Left lung (tissue), 4 donors: ENCODE measurements at regions not wholly inside any gene's neighbourhood (a gene's known extent, or its start where the extent isn't known, plus 50 kb on each side); places are given as distances from the start of the nearest gene placed in this dataset.

ENCODE experiments used
- ATAC-seq: fragments of 200-7000 bp; cut with Tn5 transposase; one replicate; pipeline ENCODE4 v1.9.1; 2020; ENCODE audit warnings: moderate library complexity
- DNase-seq, 4 donors: peaks; one replicate each; pipeline ENCODE4 v3.0.0-alpha.2; 2013 to 2020
- H3K27ac ChIP-seq, 2 donors: fragments of 200-600 bp; sonication (generic) in 1 of 2; one replicate each; pipeline versions ENCODE4 v1.5.0 to v1.8.0; 2020 to 2021
- H3K27me3 ChIP-seq, 2 donors: fragments of 200-600 bp; sonication (generic) in 1 of 2; one replicate each; pipeline versions ENCODE4 v1.5.0 to v1.8.0; 2020 to 2021
- H3K36me3 ChIP-seq, 2 donors: fragments of 200-600 bp; sonication (generic) in 1 of 2; one replicate each; pipeline versions ENCODE4 v1.5.0 to v1.8.0; 2020 to 2021
- H3K4me1 ChIP-seq, 2 donors: fragments of 200-600 bp; one replicate each; pipeline ENCODE4 v1.8.0; 2021
- H3K4me3 ChIP-seq, 2 donors: fragments of 200-600 bp; sonication (generic) in 1 of 2; one replicate each; pipeline versions ENCODE4 v1.5.0 to v1.8.0; 2020 to 2021; ENCODE audit warnings: mild to moderate bottlenecking in 1 of 2
- H3K9me3 ChIP-seq, 2 donors: fragments of 200-600 bp; sonication (generic) in 1 of 2; one replicate each; pipeline versions ENCODE4 v1.5.0 to v1.8.0; 2020 to 2021
- intact Hi-C, 2 donors: fragments of 100-400 bp; cut with DNase I; formaldehyde crosslinking; loops; one replicate each; pipeline versions ENCODE4 v1.11.2 to v1.14.2; 2022
- TF ChIP-seq, protein P1 (sequence below), 2 donors: fragments of 200-600 bp; sonication (generic) in 1 of 2; IDR thresholded peaks; one replicate each; pipeline versions ENCODE4 v1.5.0 to v1.8.0; 2021; ENCODE audit warnings: antibody characterized with exemption in 2 of 2
- donor health status: DM: no; HTN: yes; CAD: no.
- donor health status: DM: no; HTN: no; CAD: no.

DNA sequence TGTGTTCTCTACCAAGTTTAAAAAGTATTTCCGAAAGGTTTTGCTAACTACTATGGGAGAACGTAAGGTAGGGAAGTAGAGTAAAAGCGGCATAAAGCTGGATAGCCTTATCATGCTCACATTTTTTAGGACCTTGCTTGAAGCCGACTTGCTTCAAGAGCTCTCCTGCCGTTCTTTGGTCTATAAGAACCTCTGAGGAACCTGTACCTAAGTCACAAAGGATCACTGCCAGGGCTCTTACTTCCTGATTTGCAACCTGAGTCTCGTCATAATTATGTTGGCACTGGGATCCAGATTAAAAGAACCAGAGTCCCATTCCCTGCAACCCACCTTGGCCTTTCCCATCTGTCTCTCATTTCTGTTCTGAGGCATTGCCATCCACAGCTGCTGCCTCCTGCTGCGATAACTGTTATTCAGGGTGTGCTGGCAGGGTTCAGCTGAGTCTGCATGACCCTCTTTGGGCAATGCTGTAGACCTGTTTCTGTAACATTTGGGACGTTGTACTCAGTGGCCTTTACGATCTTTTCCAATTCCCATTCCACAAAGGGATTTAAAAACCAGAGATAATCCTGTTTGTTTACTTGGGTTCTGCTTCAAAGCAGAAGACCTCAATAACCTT is 131.0 kb upstream of the UMPS start:
- intact Hi-C loops: no loop called here
- H3K4me3 ChIP-seq: no peak overlapping the region
- ATAC-seq (peak; percentile 82), DNase-seq (no peak)
- TF ChIP-seq, protein P1, sequence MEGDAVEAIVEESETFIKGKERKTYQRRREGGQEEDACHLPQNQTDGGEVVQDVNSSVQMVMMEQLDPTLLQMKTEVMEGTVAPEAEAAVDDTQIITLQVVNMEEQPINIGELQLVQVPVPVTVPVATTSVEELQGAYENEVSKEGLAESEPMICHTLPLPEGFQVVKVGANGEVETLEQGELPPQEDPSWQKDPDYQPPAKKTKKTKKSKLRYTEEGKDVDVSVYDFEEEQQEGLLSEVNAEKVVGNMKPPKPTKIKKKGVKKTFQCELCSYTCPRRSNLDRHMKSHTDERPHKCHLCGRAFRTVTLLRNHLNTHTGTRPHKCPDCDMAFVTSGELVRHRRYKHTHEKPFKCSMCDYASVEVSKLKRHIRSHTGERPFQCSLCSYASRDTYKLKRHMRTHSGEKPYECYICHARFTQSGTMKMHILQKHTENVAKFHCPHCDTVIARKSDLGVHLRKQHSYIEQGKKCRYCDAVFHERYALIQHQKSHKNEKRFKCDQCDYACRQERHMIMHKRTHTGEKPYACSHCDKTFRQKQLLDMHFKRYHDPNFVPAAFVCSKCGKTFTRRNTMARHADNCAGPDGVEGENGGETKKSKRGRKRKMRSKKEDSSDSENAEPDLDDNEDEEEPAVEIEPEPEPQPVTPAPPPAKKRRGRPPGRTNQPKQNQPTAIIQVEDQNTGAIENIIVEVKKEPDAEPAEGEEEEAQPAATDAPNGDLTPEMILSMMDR (IDR thresholded peaks at IDR 0.05): no peak
- no peaks in the 10 kb centered on the region for H3K9me3 ChIP-seq
- no peaks in the 10 kb centered on the region for H3K36me3 ChIP-seq
- H3K4me1 ChIP-seq: no peaks in the 10 kb centered on the region
- H3K27ac ChIP-seq: no peak overlapping the region
- no peaks in the 10 kb centered on the region for H3K27me3 ChIP-seq

DNA sequence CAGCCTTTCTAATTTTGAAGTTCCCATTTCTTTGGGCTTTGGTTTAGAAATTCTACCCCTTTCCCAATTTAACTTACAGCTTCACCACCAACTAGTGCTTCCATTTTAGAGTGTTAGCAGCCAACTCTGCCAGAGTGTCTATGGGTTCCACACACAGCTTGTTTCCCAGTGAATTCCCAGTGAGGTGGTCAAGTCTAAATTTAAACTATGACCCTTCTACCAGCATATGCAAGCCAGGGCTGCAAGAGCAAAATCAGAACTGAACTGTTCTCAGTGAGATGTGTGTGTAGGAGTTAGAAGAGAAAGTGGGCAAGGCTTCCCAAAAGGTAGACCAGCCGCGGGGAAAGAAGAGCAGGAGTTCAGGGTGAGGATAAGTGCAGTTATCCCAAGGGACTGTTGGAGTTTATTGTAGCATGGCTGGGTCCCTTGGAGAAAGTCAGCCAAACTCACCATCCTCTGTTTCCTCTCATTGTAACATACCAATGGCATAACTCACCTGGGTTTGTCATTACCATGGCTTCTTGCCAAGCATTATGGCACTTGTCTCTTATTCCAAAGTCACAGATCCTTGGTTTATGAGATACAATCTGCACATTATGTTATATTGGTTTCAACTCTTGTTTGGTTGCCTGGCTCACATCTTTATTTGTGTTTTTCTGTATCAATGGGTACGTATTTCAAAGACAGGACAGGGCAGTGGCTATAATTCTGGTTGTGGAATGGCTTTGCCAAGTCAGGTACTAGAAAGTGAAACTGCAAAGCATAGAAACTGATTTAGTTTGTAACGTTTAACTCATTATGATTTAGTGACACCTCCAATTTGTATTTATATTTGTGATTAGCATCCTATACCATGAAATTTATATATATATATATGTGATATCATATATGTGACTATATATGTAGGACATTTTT is 130.2 kb upstream of the UMPS start:
- no peak overlapping the region for H3K4me3 ChIP-seq
- H3K9me3 ChIP-seq: no peaks in the 10 kb centered on the region
- no peak overlapping the region for H3K27ac ChIP-seq
- DNase-seq (no peak), ATAC-seq (peak; percentile 63)
- no peaks in the 10 kb centered on the region for H3K4me1 ChIP-seq
- intact Hi-C loops: no loop called here
- TF ChIP-seq, protein P1 (IDR thresholded peaks at IDR 0.05): no peak
- H3K27me3 ChIP-seq: no peaks in the 10 kb centered on the region
- H3K36me3 ChIP-seq: no peaks in the 10 kb centered on the region

DNA sequence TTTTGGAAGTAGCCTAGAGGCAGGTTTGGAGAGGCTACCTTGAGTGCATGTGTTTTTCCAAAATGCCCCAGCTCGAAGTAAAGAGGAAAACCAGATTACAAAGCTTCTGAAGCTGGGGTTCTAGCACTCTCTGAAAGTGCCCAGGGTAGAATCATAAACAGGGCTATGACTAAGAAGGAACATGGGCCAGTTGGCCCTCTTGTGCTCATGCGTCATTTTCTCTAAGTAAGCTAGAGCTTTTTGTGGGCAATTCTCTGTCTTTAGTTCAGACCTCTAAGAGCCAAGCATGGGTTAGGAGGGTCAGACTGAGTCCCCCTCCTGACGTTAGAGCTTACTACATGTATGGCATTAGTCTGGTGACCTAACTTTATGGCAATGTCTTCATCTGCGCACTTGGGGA is 129.5 kb upstream of the UMPS start:
- ATAC-seq (no peak), DNase-seq (no peak)
- Histone ChIP-seq H3K27ac (no peak overlapping the region), H3K4me3 (no peak overlapping the region), H3K4me1 (no peaks in the 10 kb centered on the region), H3K9me3 (no peaks in the 10 kb centered on the region), H3K27me3 (no peaks in the 10 kb centered on the region), H3K36me3 (no peaks in the 10 kb centered on the region)
- TF ChIP-seq, protein P1 (IDR thresholded peaks at IDR 0.05): no peak
- intact Hi-C loops: no loop called here

- Histone ChIP-seq H3K9me3 (no peaks in the 10 kb centered on the region), H3K27me3 (no peaks in the 10 kb centered on the region), H3K4me3 (no peak overlapping the region), H3K4me1 (no peaks in the 10 kb centered on the region), H3K27ac (no peak overlapping the region), H3K36me3 (no peaks in the 10 kb centered on the region)
- DNase-seq (no peak), ATAC-seq (no peak)
- intact Hi-C loops: no loop called here
- TF ChIP-seq, protein P1 (IDR thresholded peaks at IDR 0.05): no peak
Observed at GRCh38 chr3:124601190-124601589, 129.1 kb upstream of the UMPS start.

DNA sequence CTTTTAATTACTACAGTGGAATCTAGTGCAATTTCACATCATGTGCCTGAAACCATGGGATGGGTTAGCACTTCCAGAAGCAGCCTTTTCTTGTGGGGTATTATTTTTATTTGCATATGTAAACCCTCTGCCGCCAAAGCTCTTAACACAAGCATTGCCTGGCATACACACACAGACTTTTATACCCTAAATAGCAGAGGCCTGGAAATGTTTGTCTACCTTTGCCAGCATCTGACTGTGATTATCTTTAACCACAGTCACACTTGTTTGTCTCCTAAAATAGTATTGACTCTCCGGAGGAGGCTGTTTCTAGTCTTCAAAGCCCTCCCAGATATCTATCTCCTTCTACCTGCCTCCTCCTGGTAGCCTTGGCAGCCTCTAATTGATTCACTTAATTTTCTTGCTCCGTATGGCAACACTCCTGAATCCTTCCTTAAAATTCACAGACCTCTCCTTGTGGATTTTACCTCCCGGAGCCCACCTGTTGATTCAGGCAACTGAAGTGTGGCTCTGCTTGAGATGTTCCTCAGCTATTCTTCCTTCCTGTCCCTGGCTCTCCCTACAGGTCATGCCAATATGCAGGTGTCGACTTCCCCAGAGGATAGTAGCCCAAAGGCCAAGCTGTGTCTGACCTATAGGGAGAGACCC is 127.1 kb upstream of the UMPS start:
- ATAC-seq: no peak
- H3K36me3 ChIP-seq: no peaks in the 10 kb centered on the region
- intact Hi-C loops: no loop called here
- no peaks in the 10 kb centered on the region for H3K9me3 ChIP-seq
- no peak overlapping the region for H3K27ac ChIP-seq
- no peaks in the 10 kb centered on the region for H3K4me1 ChIP-seq
- TF ChIP-seq, protein P1 (IDR thresholded peaks at IDR 0.05): no peak
- no peak for DNase-seq
- no peaks in the 10 kb centered on the region for H3K27me3 ChIP-seq
- H3K4me3 ChIP-seq: no peak overlapping the region
